Right atrium auricular region (tissue), 2 donors: ENCODE measurements at regions not wholly inside any gene's neighbourhood (a gene's known extent, or its start where the extent isn't known, plus 50 kb on each side); places are given as distances from the start of the nearest gene placed in this dataset.

ENCODE experiments used
- DNase-seq: peaks from one replicate; pipeline ENCODE4 v3.0.0-alpha.2; 2019; ENCODE audit warnings: low spot score
- H3K27ac ChIP-seq, 2 donors: fragments of 200-600 bp; sonication (generic); 1 replicate in 1 of 2; 2 replicates in 1 of 2; pipeline ENCODE4 v1.5.1; 2016 to 2019
- H3K27me3 ChIP-seq, 2 donors: fragments of 200-600 bp; sonication (generic); one replicate each; pipeline versions ENCODE4 v1.5.1 to v1.6.0; 2017 to 2019
- H3K36me3 ChIP-seq: fragments of 200-600 bp; sonication (generic); one replicate; pipeline ENCODE4 v1.5.1; 2016
- H3K4me1 ChIP-seq, 2 donors: fragments of 200-600 bp; sonication (generic); one replicate each; pipeline versions ENCODE4 v1.5.1 to v1.6.0; 2017 to 2019
- H3K4me3 ChIP-seq, 2 donors: fragments of 200-600 bp; sonication (generic); 1 replicate in 1 of 2; 2 replicates in 1 of 2; pipeline ENCODE4 v1.5.1; 2017 to 2019; ENCODE audit warnings: mild to moderate bottlenecking in 1 of 2, moderate library complexity in 1 of 2
- H3K9me3 ChIP-seq, 2 donors: fragments of 200-600 bp; sonication (generic); one replicate each; pipeline ENCODE4 v1.5.1; 2019
- CTCF ChIP-seq, 2 donors: fragments of 200-600 bp; sonication (generic); IDR thresholded peaks; one replicate each; pipeline ENCODE4 v1.5.1; 2019; ENCODE audit warnings: antibody characterized with exemption in 2 of 2

- Histone ChIP-seq H3K9me3 (no peaks in the 10 kb centered on the region), H3K27me3 (no peaks in the 10 kb centered on the region), H3K4me1 (no peaks in the 10 kb centered on the region), H3K4me3 (no peak overlapping the region), H3K36me3 (no peaks in the 10 kb centered on the region), H3K27ac (no peak overlapping the region)
- DNase-seq: no peak
- TF ChIP-seq CTCF (IDR thresholded peaks at IDR 0.05): no peak
These were observed 82.9 kb upstream of the RNF152 start for GRCh38 chr18:61975526-61976326.

GRCh38 chr18:61973273-61974115 lies 80.7 kb upstream of the RNF152 start:
- H3K9me3 ChIP-seq: no peaks in the 10 kb centered on the region
- no peaks in the 10 kb centered on the region for H3K27me3 ChIP-seq
- no peak for TF ChIP-seq CTCF (IDR thresholded peaks at IDR 0.05)
- DNase-seq: no peak
- no peaks in the 10 kb centered on the region for H3K4me1 ChIP-seq
- H3K36me3 ChIP-seq: no peaks in the 10 kb centered on the region
- H3K4me3 ChIP-seq: no peak overlapping the region
- H3K27ac ChIP-seq: no peak overlapping the region

GRCh38 chr18:61972389-61973264 lies 79.8 kb upstream of the RNF152 start:
- H3K4me1 ChIP-seq: no peaks in the 10 kb centered on the region
- no peaks in the 10 kb centered on the region for H3K36me3 ChIP-seq
- H3K9me3 ChIP-seq: no peaks in the 10 kb centered on the region
- no peak overlapping the region for H3K27ac ChIP-seq
- DNase-seq: no peak
- TF ChIP-seq CTCF (IDR thresholded peaks at IDR 0.05): no peak
- no peak overlapping the region for H3K4me3 ChIP-seq
- H3K27me3 ChIP-seq: no peaks in the 10 kb centered on the region

GRCh38 chr18:61967252-61967891 lies 74.6 kb upstream of the RNF152 start:
- Histone ChIP-seq H3K27me3 (no peaks in the 10 kb centered on the region), H3K4me1 (peaks cover 0 to 8% of the 10 kb centered on the region in 2 donors), H3K4me3 (no peak overlapping the region), H3K9me3 (no peaks in the 10 kb centered on the region), H3K36me3 (no peaks in the 10 kb centered on the region), H3K27ac (no peak overlapping the region)
- DNase-seq: no peak
- TF ChIP-seq CTCF (IDR thresholded peaks at IDR 0.05): no peak

- Histone ChIP-seq H3K4me1 (peaks cover 0 to 8% of the 10 kb centered on the region in 2 donors), H3K4me3 (no peak overlapping the region), H3K27ac (no peak overlapping the region), H3K36me3 (no peaks in the 10 kb centered on the region), H3K9me3 (no peaks in the 10 kb centered on the region), H3K27me3 (no peaks in the 10 kb centered on the region)
- DNase-seq: no peak
- no peak for TF ChIP-seq CTCF (IDR thresholded peaks at IDR 0.05)
These were observed 72.5 kb upstream of the RNF152 start for GRCh38 chr18:61965311-61965710.
